Activated CD4-positive, alpha-beta T cell treated with anti-CD3 and anti-CD28 coated beads, Interleukin-2, amount 50 U/mL, for 16 hours (primary cell): ENCODE measurements at regions not wholly inside any gene's neighbourhood (a gene's known extent, or its start where the extent isn't known, plus 50 kb on each side); places are given as distances from the start of the nearest gene placed in this dataset.
"Not testable (repeated sequence)": the region's sequence is repeated elsewhere in the genome, so short reads cannot be mapped to it uniquely, and the experiment has no call there.

Experiments used
- DNase-seq: peaks from one replicate; pipeline ENCODE4 v3.0.0-alpha.2; 2020

- no peak for DNase-seq
Measured at GRCh38 chr12:97801471-97802059, 339.0 kb downstream of the RMST start.

GRCh38 chr12:97805146-97805545 lies 342.5 kb downstream of the RMST start:
- DNase-seq, result no peak

GRCh38 chr12:97813301-97813700 lies 350.7 kb downstream of the RMST start:
- DNase-seq, result no peak

GRCh38 chr12:97821806-97822205 lies 359.2 kb downstream of the RMST start:
- DNase-seq, result no peak

- DNase-seq, result no peak
Measured at GRCh38 chr12:97835541-97835940, 372.9 kb downstream of the RMST start.

- DNase-seq, result no peak
Measured at GRCh38 chr12:97837401-97837800, 374.8 kb downstream of the RMST start.

- DNase-seq, result no peak
Measured at GRCh38 chr12:97848051-97848450, 385.4 kb downstream of the RMST start.

- DNase-seq, result no peak
Measured at GRCh38 chr12:97854477-97854876, 391.9 kb downstream of the RMST start.

GRCh38 chr12:97862072-97862471 lies 399.5 kb downstream of the RMST start:
- DNase-seq, result no peak

- DNase-seq, result no peak
Measured at GRCh38 chr12:97875064-97875463, 412.5 kb downstream of the RMST start.

GRCh38 chr12:97876780-97877179 lies 414.2 kb downstream of the RMST start:
- DNase-seq, result no peak

- no peak for DNase-seq
Measured at GRCh38 chr12:97877404-97877803, 414.8 kb downstream of the RMST start.

GRCh38 chr12:97886511-97887176 lies 424.0 kb downstream of the RMST start:
- no peak for DNase-seq

GRCh38 chr12:97897881-97898280 lies 435.3 kb downstream of the RMST start:
- not testable (repeated sequence) for DNase-seq

GRCh38 chr12:97899529-97899928 lies 436.9 kb downstream of the RMST start:
- DNase-seq, result no peak

GRCh38 chr12:97899956-97900355 lies 437.4 kb downstream of the RMST start:
- no peak for DNase-seq

GRCh38 chr12:97903356-97903755 lies 440.8 kb downstream of the RMST start:
- no peak for DNase-seq

- no peak for DNase-seq
Measured at GRCh38 chr12:97907504-97907903, 444.9 kb downstream of the RMST start.

- DNase-seq, result no peak
Measured at GRCh38 chr12:97910559-97910958, 448.0 kb downstream of the RMST start.

- no peak for DNase-seq
Measured at GRCh38 chr12:97912943-97913342, 450.3 kb downstream of the RMST start.

GRCh38 chr12:97921979-97922722 lies 459.5 kb downstream of the RMST start:
- DNase-seq, result no peak

GRCh38 chr12:97923546-97923945 lies 460.9 kb downstream of the RMST start:
- no peak for DNase-seq

- no peak for DNase-seq
Measured at GRCh38 chr12:97924122-97924521, 461.5 kb downstream of the RMST start.

- DNase-seq, result no peak
Measured at GRCh38 chr12:97927977-97928376, 465.4 kb downstream of the RMST start.
